Sigmoid colon (tissue), 6 donors: ENCODE measurements at regions not wholly inside any gene's neighbourhood (a gene's known extent, or its start where the extent isn't known, plus 50 kb on each side); places are given as distances from the start of the nearest gene placed in this dataset.

ENCODE experiments used
- DNase-seq: peaks from one replicate; pipeline ENCODE4 v3.0.0-alpha.2; 2019
- H3K27ac ChIP-seq, 4 donors: fragments of 200-600 bp; sonication (generic); one replicate each; pipeline ENCODE4 v1.5.1; 2016 to 2019; ENCODE audit warnings: mild to moderate bottlenecking in 1 of 4
- H3K27me3 ChIP-seq, 3 donors: fragments of 200-600 bp; sonication (generic); one replicate each; pipeline ENCODE4 v1.5.1; 2019; ENCODE audit warnings: mild to moderate bottlenecking in 1 of 3
- H3K36me3 ChIP-seq, 4 donors: fragments of 200-600 bp; sonication (generic); one replicate each; pipeline ENCODE4 v1.5.1; 2016 to 2019
- H3K4me1 ChIP-seq, 4 donors: fragments of 200-600 bp; sonication (generic); one replicate each; pipeline ENCODE4 v1.5.1; 2017 to 2019
- H3K4me3 ChIP-seq, 4 donors: fragments of 200-600 bp; sonication (generic); one replicate each; pipeline ENCODE4 v1.5.1; 2017 to 2019; ENCODE audit warnings: mild to moderate bottlenecking in 2 of 4, moderate library complexity in 1 of 4
- H3K9me3 ChIP-seq, 4 donors: fragments of 200-600 bp in 3 of 4; sonication (generic) in 3 of 4; one replicate each; pipeline versions ENCODE4 v1.5.1 to v1.6.1; 2013 to 2019
- EP300 ChIP-seq, 4 donors: sonication (generic); formaldehyde crosslinking; IDR thresholded peaks; one replicate each; pipeline ENCODE4 v1.6.1; 2017; ENCODE audit warnings: antibody characterized with exemption in 4 of 4
- POLR2A ChIP-seq, 2 donors: fragments of 450-650 bp; IDR thresholded peaks; one replicate each; pipeline ENCODE4 v1.6.1; 2016; ENCODE audit warnings: antibody characterized with exemption in 2 of 2, mild to moderate bottlenecking in 2 of 2, moderate library complexity in 2 of 2
- POLR2AphosphoS5 ChIP-seq, 4 donors: sonication (generic); formaldehyde crosslinking; IDR thresholded peaks; one replicate each; pipeline ENCODE4 v1.6.1; 2017; ENCODE audit warnings: antibody characterized with exemption in 4 of 4
- WGBS, 2 donors: extraction: QIAGEN DNeasy Blood & Tissue Kit; methylation state at CpG; one replicate each; pipeline ENCODE4 v1.1.7; 2013; 5-methylcytosine and 5-hydroxymethylcytosine counted together
- intact Hi-C: fragments of 100-400 bp; cut with DNase I; formaldehyde crosslinking; loops from one replicate; pipeline ENCODE4 v1.15.1; 2023
- TF ChIP-seq, protein P1 (sequence below), 4 experiments: fragments of 450-650 bp in 3 of 4; fragments of 200-600 bp in 1 of 4; IDR thresholded peaks; one replicate each; pipeline ENCODE4 v1.5.1; 2016 to 2019; ENCODE audit warnings: antibody characterized with exemption in 4 of 4, mild to moderate bottlenecking in 3 of 4, moderate library complexity in 2 of 4
- donor health status: healthy with polysubstance abuse.
- donor health status: healthy.

GRCh38 chr6:33960345-33961313 is 156.8 kb upstream of the MLN start:
- peaks cover 0 to 6% (median 3%) of the 10 kb centered on the region in 3 donors for H3K27me3 ChIP-seq
- 90% methylated on average over 22 of the region's 22 CpGs for WGBS, 2 donors
- intact Hi-C loops = no loop called here

GRCh38 chr6:33959661-33960344 is 156.0 kb upstream of the MLN start:
- intact Hi-C loops = no loop called here

More at GRCh38 chr6:33960345-33961313, 156.8 kb upstream of the MLN start:
- Histone ChIP-seq H3K4me3 (no peak overlapping the region), H3K9me3 (peaks cover 0 to 2% (median 0%) of the 10 kb centered on the region in 4 donors), H3K4me1 (peaks cover 0 to 10% (median 8%) of the 10 kb centered on the region in 4 donors), H3K27ac (no peak overlapping the region), H3K36me3 (no peaks in the 10 kb centered on the region)
- TF ChIP-seq POLR2A (IDR thresholded peaks at IDR 0.05) = no peak
- TF ChIP-seq POLR2AphosphoS5 (IDR thresholded peaks at IDR 0.05) = no peak
- TF ChIP-seq, protein P1, sequence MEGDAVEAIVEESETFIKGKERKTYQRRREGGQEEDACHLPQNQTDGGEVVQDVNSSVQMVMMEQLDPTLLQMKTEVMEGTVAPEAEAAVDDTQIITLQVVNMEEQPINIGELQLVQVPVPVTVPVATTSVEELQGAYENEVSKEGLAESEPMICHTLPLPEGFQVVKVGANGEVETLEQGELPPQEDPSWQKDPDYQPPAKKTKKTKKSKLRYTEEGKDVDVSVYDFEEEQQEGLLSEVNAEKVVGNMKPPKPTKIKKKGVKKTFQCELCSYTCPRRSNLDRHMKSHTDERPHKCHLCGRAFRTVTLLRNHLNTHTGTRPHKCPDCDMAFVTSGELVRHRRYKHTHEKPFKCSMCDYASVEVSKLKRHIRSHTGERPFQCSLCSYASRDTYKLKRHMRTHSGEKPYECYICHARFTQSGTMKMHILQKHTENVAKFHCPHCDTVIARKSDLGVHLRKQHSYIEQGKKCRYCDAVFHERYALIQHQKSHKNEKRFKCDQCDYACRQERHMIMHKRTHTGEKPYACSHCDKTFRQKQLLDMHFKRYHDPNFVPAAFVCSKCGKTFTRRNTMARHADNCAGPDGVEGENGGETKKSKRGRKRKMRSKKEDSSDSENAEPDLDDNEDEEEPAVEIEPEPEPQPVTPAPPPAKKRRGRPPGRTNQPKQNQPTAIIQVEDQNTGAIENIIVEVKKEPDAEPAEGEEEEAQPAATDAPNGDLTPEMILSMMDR (IDR thresholded peaks at IDR 0.05) = no peak
- TF ChIP-seq EP300 (IDR thresholded peaks at IDR 0.05) = no peak
- no peak for DNase-seq

GRCh38 chr6:33959329-33959651 is 155.5 kb upstream of the MLN start:
- Histone ChIP-seq H3K36me3 (no peaks in the 10 kb centered on the region), H3K27ac (no peak overlapping the region), H3K9me3 (peaks cover 0 to 2% (median 0%) of the 10 kb centered on the region in 4 donors), H3K27me3 (peaks cover 0 to 6% (median 3%) of the 10 kb centered on the region in 3 donors), H3K4me3 (no peak overlapping the region), H3K4me1 (peaks cover 0 to 10% (median 8%) of the 10 kb centered on the region in 4 donors)
- no peak for DNase-seq
- WGBS, 2 donors = 66 to 85% methylated on average over 2 of the region's 2 CpGs
- TF ChIP-seq EP300 (IDR thresholded peaks at IDR 0.05) (no peak), POLR2A (IDR thresholded peaks at IDR 0.05) (no peak), POLR2AphosphoS5 (IDR thresholded peaks at IDR 0.05) (no peak)
- TF ChIP-seq, protein P1 (IDR thresholded peaks at IDR 0.05) = no peak
- intact Hi-C loops = no loop called here

More at GRCh38 chr6:33959661-33960344, 156.0 kb upstream of the MLN start:
- Histone ChIP-seq H3K27me3 (peaks cover 0 to 6% (median 3%) of the 10 kb centered on the region in 3 donors), H3K36me3 (no peaks in the 10 kb centered on the region), H3K4me3 (no peak overlapping the region), H3K27ac (no peak overlapping the region), H3K4me1 (peaks cover 0 to 10% (median 8%) of the 10 kb centered on the region in 4 donors), H3K9me3 (peaks cover 0 to 2% (median 0%) of the 10 kb centered on the region in 4 donors)
- WGBS, 2 donors = 88 to 92% methylated on average over 8 of the region's 8 CpGs
- TF ChIP-seq POLR2AphosphoS5 (IDR thresholded peaks at IDR 0.05) (no peak), POLR2A (IDR thresholded peaks at IDR 0.05) (no peak), EP300 (IDR thresholded peaks at IDR 0.05) (no peak)
- TF ChIP-seq, protein P1 (IDR thresholded peaks at IDR 0.05) = no peak
- no peak for DNase-seq

DNA sequence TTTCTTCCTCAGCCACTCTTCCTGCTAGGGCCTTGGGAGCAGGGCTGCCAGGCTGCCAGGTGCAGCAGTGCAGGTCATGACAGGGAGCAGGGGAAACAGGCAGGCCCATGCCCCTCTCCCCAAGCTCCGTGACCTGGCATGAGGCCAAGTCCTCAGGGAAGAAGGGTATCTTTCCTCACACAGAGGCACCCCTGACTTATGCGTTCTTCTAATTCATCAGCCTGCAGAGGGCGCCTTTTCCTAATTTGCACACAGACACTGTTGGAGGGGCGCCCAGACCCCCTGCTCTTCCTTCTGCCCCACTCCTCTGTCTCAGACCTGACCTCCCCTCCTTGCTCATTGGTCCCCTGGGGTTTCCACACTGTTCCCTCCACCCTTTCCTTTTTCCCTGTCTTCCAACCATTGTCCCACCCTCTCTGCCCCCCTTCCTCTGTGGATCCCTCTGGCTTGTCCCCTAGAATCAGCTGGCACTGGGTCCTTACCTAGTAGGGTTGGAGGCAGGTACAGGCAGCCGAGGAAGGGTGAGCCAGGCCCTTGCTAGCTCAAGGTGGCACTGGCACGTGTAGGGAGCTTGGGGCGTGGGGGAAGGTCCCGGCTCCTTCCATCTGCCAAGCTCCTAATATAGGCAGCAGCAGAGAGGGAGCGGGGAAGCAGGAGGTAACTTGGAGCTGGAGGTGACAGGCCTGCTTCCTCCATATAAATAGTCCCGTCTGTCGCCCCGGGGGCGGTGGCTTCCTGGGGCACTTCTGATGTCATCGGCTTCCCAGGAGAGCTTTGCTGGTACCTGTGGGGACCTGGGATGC is 154.9 kb upstream of the MLN start:
- intact Hi-C loops = no loop called here
- WGBS, 2 donors = 57 to 65% methylated on average over 14 of the region's 14 CpGs
- Histone ChIP-seq H3K27me3 (peaks cover 0 to 6% (median under 1%) of the 10 kb centered on the region in 3 donors), H3K4me3 (no peak overlapping the region), H3K9me3 (peaks cover 0 to 1% (median 0%) of the 10 kb centered on the region in 4 donors), H3K4me1 (peaks cover 0 to 10% (median 8%) of the 10 kb centered on the region in 4 donors), H3K36me3 (no peaks in the 10 kb centered on the region), H3K27ac (no peak overlapping the region)
- TF ChIP-seq POLR2A (IDR thresholded peaks at IDR 0.05) (no peak), EP300 (IDR thresholded peaks at IDR 0.05) (no peak), POLR2AphosphoS5 (IDR thresholded peaks at IDR 0.05) (no peak)
- TF ChIP-seq, protein P1 (IDR thresholded peaks at IDR 0.05) = no peak
- DNase-seq = no peak
